ENCODE measurements at regions not wholly inside any gene's neighbourhood (a gene's known extent, or its start where the extent isn't known, plus 50 kb on each side); places are given as distances from the start of the nearest gene placed in this dataset.
A peak's percentile ranks its signal among the peaks of the same experiment; 100 is the strongest.

DNA sequence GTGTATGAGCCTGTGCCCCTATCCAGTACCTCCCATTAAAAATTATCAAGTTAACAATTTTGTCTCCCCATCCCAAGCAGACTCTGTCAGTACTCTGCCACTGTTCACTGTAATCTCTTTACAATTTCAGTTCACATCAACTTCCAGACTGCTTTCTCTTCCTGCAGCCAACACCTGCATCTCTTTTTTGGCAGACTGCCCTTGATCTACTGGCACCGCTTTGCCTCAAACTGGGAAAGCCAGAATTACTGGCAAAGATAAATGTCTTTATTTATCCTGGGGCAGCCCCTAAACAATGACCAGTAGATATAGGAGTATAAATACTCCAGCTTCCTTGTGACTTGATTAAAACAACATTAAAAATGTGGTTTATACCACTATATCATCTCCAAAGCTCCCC is 494.1 kb downstream of the ZNF385D start:
- no peaks in the 10 kb centered on the region for H3K79me2 ChIP-seq (ENCODE audit: control insufficient read depth, insufficient read depth, low read length)
- H2AFZ ChIP-seq (ENCODE audit: low read length) = no peak overlapping the region
- no peak overlapping the region for H3K4me3 ChIP-seq (replicated peaks in 1 of 4; ENCODE audit: control extremely low read depth in 1 of 4, insufficient read depth in 1 of 4, low read depth in 3 of 4, low read length in 4 of 4)
- no peak overlapping the region for H3K4me2 ChIP-seq (ENCODE audit: extremely low read depth, insufficient read depth, low read length)
- no peaks in the 10 kb centered on the region for H4K20me1 ChIP-seq (ENCODE audit: control insufficient read depth, extremely low read depth, insufficient read depth, low read length)
- H3K9me3 ChIP-seq (ENCODE audit: control insufficient read depth, insufficient read depth, low read depth, low read length) = no peaks in the 10 kb centered on the region
- no peaks in the 10 kb centered on the region for H3K27me3 ChIP-seq (ENCODE audit: control insufficient read depth, insufficient read depth, low read length)
- no peaks in the 10 kb centered on the region for H3K36me3 ChIP-seq (ENCODE audit: control insufficient read depth, insufficient read depth, low read length)
- peak in 1 of 2 donors; percentile 41 for DNase-seq (ENCODE audit: low read depth in 2 of 2)
- no peak overlapping the region for H3K27ac ChIP-seq (ENCODE audit: insufficient read depth, low read length)
- TF ChIP-seq CTCF (conservative IDR thresholded peaks at IDR 0.05 in 1 of 2, IDR thresholded peaks at IDR 0.05 in 1 of 2; ENCODE audit: low read depth in 1 of 2, low read length in 2 of 2) = no peak
- no peaks in the 10 kb centered on the region for H3K4me1 ChIP-seq (ENCODE audit: control insufficient read depth, extremely low read depth, insufficient read depth, low read length)
- H3K9ac ChIP-seq (ENCODE audit: insufficient read depth, low read length) = no peak overlapping the region

- no peak for TF ChIP-seq EZH2 (IDR thresholded peaks at IDR 0.05; ENCODE audit: low read length, missing control alignments)
- TF ChIP-seq CTCF (conservative IDR thresholded peaks at IDR 0.05 in 1 of 2, IDR thresholded peaks at IDR 0.05 in 1 of 2; ENCODE audit: low read depth in 1 of 2, low read length in 2 of 2) = no peak
- Histone ChIP-seq H3K9me3 (ENCODE audit: control insufficient read depth, insufficient read depth, low read depth, low read length) (no peaks in the 10 kb centered on the region), H3K9ac (ENCODE audit: insufficient read depth, low read length) (no peak overlapping the region), H3K79me2 (ENCODE audit: control insufficient read depth, insufficient read depth, low read length) (no peaks in the 10 kb centered on the region), H4K20me1 (ENCODE audit: control insufficient read depth, extremely low read depth, insufficient read depth, low read length) (no peaks in the 10 kb centered on the region), H3K27me3 (ENCODE audit: control insufficient read depth, insufficient read depth, low read length) (no peaks in the 10 kb centered on the region), H3K4me3 (replicated peaks in 1 of 4; ENCODE audit: control extremely low read depth in 1 of 4, insufficient read depth in 1 of 4, low read depth in 3 of 4, low read length in 4 of 4) (no peak overlapping the region), H3K4me2 (ENCODE audit: extremely low read depth, insufficient read depth, low read length) (no peak overlapping the region), H3K27ac (ENCODE audit: insufficient read depth, low read length) (no peak overlapping the region), H2AFZ (ENCODE audit: low read length) (no peak overlapping the region), H3K4me1 (ENCODE audit: control insufficient read depth, extremely low read depth, insufficient read depth, low read length) (no peaks in the 10 kb centered on the region), H3K36me3 (ENCODE audit: control insufficient read depth, insufficient read depth, low read length) (no peaks in the 10 kb centered on the region)
- no peak for DNase-seq (ENCODE audit: low read depth in 2 of 2)
Measured at GRCh38 chr3:21238661-21239060, 512.3 kb downstream of the ZNF385D start.

DNA sequence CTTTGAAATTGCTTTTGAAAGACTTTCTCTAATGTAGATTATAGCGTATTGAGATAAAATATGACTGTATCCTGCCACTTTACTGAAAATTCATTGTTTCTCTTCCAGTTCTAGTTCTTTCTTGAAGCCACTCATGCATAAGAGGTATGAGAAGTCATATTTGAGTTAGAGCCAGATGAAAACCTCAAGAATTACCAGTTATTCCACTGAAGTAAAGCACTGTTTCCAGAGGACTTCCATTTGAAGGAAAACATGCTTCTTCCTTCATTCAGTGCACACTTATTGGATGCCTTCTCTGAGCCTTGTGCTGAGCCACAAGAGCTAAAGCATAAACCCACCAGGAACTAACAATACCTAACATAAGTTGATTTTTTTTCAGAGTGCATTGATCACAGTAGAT is 513.4 kb downstream of the ZNF385D start:
- no peaks in the 10 kb centered on the region for H3K4me1 ChIP-seq (ENCODE audit: control insufficient read depth, extremely low read depth, insufficient read depth, low read length)
- DNase-seq (ENCODE audit: low read depth in 2 of 2) = peak in 1 of 2 donors; percentile 89
- H3K4me2 ChIP-seq (ENCODE audit: extremely low read depth, insufficient read depth, low read length) = no peak overlapping the region
- H3K36me3 ChIP-seq (ENCODE audit: control insufficient read depth, insufficient read depth, low read length) = no peaks in the 10 kb centered on the region
- no peak overlapping the region for H3K27ac ChIP-seq (ENCODE audit: insufficient read depth, low read length)
- no peaks in the 10 kb centered on the region for H4K20me1 ChIP-seq (ENCODE audit: control insufficient read depth, extremely low read depth, insufficient read depth, low read length)
- H3K79me2 ChIP-seq (ENCODE audit: control insufficient read depth, insufficient read depth, low read length) = no peaks in the 10 kb centered on the region
- no peak overlapping the region for H2AFZ ChIP-seq (ENCODE audit: low read length)
- H3K9me3 ChIP-seq (ENCODE audit: control insufficient read depth, insufficient read depth, low read depth, low read length) = no peaks in the 10 kb centered on the region
- H3K27me3 ChIP-seq (ENCODE audit: control insufficient read depth, insufficient read depth, low read length) = no peaks in the 10 kb centered on the region
- no peak overlapping the region for H3K9ac ChIP-seq (ENCODE audit: insufficient read depth, low read length)
- no peak for TF ChIP-seq EZH2 (IDR thresholded peaks at IDR 0.05; ENCODE audit: low read length, missing control alignments)
- no peak for TF ChIP-seq CTCF (conservative IDR thresholded peaks at IDR 0.05 in 1 of 2, IDR thresholded peaks at IDR 0.05 in 1 of 2; ENCODE audit: low read depth in 1 of 2, low read length in 2 of 2)
- no peak overlapping the region for H3K4me3 ChIP-seq (replicated peaks in 1 of 4; ENCODE audit: control extremely low read depth in 1 of 4, insufficient read depth in 1 of 4, low read depth in 3 of 4, low read length in 4 of 4)

All from fibroblast of lung (primary cell).